HG02798 (cell line): ENCODE measurements at regions not wholly inside any gene's neighbourhood (a gene's known extent, or its start where the extent isn't known, plus 50 kb on each side); places are given as distances from the start of the nearest gene placed in this dataset.

Source experiments
- ATAC-seq: cut with Tn5 transposase; IDR thresholded peaks from one replicate; pipeline ENCODE4 v1.9.1; 2021; ENCODE audit warnings: mild to moderate bottlenecking; ENCODE audit not compliant: unreplicated experiment, poor library complexity

DNA sequence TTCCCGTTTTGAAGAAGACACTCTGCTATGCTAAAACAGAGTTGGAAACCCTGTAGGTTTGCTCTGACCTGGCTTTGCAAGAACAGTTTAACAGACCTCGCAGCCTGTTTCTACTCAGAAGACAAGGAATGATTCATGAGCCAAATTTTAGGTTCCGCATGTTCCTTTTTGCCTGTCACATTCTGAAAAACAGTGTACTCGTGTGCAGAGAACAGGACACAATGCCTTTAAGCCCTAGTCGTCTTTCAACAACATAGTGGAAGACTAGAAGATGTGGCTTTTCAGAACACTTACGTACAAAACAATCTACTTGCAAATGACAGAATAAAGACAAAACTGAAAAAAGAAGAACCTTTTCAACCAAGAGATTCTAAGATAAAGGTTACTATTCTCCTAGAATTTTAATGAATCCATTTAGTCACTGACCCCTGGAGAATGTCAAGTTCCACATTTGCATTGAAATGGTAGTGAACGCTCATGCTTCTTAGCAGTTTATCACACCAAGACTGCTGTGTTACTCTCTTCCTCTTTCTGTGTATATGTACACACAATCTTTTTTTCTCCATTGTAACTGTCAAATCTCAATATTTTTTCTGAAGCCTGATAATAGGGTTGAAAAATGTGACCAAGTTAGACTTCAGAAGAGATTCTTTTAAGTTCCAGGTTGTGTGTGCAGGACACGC lies 220.7 kb upstream of the NRSN1 start:
- no peak for ATAC-seq

DNA sequence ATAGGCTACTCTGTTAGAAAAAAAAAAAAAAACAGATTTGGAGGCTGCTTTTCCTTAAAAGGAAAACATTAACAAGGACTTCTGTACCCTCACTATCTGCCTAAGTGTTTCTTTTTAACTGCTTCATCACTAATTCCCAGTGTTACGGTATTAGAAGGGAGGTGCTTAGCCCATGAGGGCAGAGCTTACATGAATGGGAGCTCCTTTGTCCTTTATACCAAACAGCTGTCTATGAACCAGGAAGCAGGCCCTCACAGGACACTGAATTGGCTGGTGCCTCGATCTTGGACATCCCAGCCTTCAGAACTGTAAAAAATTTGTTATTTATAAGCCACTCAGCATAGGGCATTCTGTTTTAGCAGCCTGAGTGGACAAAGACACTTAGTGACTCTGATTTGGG lies 215.6 kb upstream of the NRSN1 start:
- ATAC-seq = no peak

DNA sequence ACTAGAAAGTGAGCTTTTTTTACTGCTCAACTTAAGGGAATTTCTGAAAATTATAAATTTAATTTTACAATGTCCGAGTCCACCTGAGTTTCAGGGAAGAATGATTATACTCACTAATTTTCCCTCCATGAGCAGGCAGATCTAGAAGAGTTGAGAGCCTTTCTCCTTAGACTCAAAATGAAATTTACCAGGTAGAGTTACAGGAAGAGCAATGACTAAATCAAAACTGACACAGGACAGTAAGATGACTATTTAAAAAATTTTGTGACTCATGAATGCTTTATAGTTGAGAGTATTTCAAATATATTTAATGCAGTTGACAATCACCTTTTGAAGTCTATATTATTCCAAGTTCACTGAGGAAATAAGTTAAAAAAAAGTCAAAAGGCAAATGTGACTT lies 198.1 kb upstream of the NRSN1 start:
- no peak for ATAC-seq

DNA sequence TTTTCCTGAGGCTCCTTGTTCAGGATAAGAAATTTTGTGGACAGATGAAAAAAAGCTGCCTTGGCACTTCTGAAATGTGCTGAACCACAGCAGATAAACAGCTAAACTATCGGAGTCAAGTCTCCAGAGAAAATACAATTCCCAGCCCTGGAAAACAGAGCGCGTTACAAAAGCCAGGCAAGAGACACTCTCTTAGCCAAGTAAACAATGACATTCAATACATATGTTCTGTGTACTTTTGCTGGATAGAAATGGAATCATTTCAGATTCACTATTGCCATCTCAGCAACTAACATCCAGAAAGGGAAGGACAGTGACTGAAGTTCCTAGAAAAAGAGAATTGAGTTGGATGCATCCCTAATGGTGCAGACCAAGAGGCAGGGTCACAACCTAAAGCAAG lies 196.8 kb upstream of the NRSN1 start:
- no peak for ATAC-seq

DNA sequence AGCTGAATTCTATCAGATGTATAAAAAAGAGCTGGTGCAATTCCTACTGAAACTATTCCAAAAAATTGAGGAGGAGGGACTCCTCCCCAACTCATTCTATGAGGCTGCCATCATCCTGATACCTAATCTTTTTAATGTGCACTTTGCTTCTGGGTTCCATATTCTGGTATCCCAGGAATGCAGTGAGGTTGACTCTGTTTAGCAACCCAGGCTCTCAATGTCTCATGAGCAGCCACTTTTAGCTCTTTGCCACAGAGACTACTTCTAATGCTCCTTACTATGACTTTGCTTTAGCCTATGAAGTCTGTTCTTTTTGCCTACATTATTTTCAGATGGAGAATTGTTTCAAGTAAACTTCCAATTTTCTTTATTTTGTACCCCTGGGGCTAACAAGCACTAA lies 185.5 kb upstream of the NRSN1 start:
- no peak for ATAC-seq

DNA sequence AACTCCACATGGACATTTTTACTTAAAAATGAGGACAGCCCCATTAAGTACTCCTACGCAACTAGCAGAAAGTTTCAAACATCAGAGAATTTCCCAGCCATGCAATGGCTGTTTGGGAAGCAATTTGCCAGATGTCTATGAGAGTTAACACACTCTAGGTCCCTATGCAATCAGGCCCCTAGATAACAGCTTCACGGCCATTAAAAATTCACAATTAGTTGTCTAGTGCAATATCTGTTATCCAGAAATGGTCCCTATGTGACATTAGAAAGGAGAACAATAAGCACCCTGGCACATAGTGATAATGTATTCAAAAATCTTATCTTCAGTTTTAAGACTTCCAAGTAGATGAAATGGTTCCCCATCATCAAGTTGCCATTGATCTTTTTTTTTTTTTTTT lies 174.3 kb upstream of the NRSN1 start:
- ATAC-seq = no peak

DNA sequence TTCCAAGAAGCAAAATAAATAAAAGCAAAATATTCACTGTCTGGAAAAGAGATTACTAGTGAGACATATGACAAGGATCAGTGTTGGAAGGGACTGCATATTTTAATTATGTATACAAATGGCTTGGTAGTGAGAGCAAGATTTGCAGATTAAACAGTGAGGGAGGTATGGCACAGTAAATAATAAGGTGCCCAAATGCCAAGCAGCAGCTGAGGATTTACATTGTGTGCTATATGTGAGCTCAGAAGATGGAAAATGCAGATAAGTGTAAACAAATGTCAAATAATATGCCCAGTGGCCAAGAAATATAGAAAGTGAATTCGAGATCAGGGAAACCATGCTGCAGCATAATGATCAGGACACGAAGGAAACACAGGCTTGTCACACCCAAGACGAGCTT lies 173.8 kb upstream of the NRSN1 start:
- no peak for ATAC-seq

DNA sequence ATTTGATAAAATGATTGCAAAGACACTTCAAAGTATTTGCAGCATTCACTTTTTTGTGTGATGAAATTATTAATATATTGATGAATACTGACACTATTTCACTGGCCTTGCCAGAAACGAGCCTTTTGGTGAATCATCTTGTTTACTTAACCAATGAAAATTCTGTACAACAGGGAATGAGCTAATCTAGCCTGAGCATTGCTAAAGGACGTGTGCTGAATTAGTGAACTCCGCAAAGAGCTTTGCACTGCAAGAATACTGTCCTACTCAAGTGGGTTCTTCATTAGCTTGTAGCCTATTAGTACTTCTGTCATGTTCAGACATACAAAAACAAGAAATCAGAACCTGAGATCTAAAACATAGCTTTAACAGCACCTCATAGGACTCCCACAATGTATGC lies 172.0 kb upstream of the NRSN1 start:
- ATAC-seq = no peak

DNA sequence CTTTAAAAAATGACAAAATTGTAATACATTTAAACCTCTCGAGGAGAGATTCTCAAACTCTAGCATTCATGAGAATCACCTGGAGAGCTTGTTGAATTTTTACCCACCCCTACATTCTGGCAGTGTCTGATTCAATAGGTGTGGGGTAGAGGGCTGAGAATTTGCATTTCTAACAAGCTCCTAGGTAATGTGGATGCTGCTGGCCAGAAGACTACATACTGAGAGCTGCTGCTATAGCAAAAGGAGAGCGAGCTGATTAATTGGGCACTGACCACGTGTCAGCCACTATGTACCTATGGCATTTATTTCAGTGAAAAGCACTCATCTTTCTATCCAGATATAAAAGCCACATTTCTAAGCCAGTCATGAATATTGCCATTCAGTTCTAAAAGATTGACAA lies 169.0 kb upstream of the NRSN1 start:
- ATAC-seq = no peak

DNA sequence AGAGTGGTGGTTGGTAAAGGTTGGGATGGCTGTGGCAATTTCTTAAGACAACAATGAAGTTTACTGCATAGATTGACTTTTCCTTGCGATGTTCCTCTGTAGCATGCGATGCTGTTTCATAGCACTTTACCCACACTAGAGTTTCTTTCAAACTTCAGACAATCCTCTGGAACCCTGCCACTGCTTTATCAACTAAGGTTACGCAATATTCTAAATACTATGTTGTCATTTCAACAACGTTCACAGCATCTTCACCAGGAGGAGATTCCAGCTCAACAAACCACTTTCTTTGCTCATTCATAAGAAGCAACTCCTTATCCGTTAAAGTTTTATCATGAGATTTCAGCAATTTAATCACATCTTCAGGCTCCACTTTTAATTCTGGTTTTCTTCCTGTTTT lies 161.2 kb upstream of the NRSN1 start:
- no peak for ATAC-seq

DNA sequence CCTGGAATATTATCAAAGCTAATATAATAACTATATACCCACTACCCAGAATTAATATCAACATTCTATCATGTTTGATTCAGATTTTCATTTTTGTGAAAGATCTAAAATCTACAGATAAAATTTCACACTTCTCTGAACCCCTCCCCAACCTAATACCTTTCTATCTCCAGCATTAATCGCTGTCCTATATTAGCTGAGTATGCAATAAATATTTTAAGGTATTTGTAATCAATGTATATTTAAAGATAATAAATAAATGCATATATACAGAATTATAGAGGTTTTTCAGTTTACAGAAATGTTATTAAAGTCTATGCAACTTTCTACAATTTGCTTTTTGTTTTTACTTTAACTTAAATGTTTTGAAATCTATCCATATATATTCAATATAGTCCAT lies 156.7 kb upstream of the NRSN1 start:
- ATAC-seq = no peak

DNA sequence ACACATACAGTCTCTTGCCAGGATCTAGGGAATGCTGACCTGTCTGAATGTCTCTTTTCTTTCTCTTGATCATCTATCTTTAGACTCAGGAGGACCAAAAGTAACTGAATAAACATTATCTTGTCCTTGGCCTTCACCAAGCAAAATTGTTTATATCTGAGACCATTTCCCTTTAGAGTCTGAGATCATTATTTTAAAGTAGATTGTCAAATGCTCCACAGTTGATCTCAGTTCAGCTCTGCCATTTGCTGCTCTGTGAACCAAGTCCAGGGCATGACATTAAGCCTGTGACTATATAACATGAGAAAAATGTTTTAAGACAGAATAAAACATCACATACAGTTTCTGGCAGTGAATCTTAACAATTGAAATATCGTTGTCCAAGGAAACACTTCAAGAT lies 148.3 kb upstream of the NRSN1 start:
- ATAC-seq = no peak

DNA sequence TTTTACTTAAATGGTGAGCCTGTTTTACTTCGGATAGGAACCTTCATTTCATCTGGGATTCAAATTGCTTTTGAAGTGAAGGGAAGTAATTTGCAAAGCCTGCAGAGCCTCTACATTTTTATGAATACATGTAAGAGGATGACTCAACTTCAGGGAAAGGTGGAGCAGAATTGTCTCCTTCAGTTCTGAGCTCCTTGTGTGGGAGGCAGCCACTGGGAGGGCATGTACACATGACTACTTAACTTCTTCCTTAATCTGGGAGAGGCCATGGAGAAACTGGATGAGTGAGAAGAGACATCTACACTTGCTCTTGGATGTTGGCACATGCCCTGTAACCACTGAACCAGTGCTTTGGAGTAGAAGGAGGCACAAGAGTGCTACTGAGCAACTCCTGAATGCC lies 145.1 kb upstream of the NRSN1 start:
- no peak for ATAC-seq

DNA sequence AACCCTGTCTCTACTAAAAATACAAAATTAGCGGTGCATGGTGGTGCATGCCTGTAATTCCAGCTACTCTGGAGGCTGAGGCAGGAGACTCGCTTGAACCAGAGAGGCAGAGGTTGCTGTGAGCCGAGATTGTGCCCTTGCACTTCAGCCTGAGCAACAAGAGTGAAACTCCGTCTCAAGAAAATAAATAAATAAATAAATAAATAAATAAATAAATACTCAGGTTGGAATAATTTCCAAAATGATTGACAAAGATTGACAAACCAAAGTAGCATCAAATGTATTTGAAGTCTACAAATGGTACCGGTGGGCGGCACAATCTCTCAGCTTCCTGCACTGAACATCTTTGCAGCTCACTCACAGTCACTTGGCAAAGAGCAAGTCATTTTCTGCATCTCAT lies 144.1 kb upstream of the NRSN1 start:
- no peak for ATAC-seq

DNA sequence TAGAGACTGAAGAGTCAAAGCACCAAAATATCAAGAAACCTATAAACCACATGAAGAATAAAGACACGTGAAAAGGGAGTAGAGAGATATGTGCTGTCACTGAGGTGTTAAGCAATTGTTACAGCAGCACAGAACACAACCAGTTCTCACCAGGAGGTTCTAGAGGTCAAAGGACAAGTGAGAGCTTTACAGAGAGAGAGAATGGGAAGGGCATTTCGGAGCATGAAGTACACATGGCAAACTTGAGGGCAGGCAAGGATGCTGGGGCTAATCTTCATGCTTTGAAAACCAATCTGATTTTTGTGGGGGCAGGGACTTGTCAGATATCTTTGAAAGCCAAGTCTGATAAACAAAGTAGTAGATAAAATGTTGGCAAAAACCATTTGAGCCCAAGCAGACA lies 142.3 kb upstream of the NRSN1 start:
- ATAC-seq = no peak

DNA sequence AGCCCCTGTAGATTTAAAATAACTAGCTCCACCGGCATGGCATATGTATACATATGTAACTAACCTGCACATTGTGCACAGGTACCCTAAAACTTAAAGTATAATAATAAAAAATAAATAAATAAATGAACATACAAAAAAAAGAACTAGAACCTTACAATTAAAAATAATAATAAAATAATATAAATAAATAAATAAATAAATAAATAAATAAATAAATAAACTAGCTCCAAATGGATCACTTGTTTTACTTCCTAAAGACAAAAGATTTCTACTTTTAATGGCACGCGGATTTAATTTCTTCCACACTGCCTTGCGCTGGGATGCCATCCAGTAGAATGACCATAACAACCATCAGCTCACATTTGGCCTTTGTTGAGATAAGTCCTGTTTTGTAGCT lies 141.0 kb upstream of the NRSN1 start:
- no peak for ATAC-seq

DNA sequence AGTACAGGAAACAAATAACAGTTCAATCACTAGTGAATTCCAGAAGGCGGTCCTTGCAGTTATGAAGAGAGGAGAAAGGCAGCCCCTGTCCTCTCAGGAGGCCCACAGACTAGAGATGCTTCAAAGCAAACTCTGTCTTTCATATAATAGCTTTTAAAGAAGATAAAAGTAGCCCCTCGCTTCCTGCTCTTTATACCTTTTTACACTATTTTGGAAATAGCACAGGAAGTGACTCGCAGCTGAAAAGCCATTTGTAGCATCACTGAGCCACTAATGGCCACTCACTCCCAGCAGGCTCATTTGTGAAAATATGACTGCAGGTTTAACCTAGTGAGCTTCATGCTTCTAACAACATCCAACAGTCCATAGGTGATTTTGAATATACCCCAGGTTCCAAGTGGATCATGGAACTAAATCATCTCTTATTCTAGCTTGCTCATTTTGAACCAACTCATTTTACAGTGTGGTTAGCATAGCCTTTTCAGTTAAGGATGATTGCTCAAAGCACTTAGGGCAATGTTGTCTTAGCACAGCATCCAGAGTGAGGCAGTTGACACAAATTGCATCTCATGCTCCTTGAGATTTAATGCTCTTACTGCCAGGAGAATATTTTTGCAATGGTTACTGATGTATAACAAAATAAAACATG lies 136.0 kb upstream of the NRSN1 start:
- no peak for ATAC-seq

DNA sequence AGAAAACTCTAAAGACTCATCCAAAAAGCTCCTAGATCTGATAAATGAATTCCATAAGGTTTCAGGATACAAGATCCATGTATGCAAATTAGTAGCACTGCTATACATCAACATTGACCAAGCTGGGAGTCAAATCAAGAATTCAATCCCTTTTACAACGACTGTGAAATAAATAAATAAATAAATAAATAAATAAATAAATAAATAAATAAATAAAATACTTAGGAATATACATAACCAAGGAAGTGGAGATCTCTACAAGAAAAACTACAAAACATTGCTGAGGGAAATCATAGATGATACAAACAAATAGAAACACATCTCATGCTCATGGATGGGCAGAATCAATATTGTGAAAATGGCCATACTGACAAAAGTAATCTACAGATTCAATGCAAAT lies 132.0 kb upstream of the NRSN1 start:
- ATAC-seq = no peak

DNA sequence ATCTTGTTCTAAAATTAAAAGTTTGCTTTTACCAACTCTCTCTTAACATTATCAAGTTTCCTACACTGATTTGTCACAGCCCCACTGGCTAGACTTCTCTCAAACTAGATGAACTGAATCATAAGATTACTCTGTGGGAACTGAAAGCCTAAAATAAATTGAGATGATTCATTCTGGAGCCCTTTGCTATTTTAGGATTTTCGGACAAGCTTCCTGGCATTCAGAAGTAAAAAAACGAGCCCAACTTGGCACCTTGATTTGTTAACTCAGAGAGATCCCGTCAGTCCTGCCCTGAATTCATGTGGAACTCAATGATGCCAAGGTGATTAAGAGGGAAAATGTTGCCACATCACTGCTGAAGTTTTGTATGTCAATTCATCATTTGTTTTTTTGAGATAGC lies 122.0 kb upstream of the NRSN1 start:
- no peak for ATAC-seq

DNA sequence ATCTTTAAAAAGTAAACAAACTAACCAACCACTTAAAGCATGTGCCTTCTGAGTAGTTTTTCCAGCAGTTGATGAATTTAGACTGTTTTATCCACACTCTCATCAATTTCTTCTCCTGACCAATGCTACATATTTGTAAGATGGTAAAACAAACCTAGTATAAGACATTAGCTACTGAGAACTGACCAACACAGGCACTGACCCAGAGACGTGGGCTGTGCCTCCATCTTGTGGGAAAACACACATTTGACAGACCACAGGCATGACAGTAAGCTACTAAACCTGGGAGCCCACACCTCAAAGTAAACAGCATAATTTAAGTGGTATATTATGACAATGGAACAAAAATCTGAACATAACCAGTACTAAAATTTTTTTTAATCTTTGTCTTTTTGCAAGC lies 121.4 kb upstream of the NRSN1 start:
- no peak for ATAC-seq

DNA sequence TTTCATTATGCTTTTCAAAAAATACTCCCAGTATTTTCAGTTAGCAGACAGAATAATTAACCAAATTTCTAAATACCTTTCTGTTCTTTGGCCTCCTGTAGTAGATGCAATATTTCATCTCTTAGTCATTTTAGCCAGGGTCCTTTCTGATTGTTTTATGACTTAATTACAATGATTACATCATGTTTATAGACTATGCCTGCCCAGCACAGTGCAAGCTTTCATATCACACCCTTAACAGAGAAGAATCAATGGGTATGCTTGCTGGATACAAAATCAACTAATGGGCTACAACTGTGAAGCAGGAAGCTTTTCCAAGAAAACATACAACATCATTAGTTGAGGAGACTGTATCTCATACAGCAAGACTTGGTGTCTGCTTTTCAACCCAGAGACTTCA lies 119.8 kb upstream of the NRSN1 start:
- ATAC-seq = no peak

DNA sequence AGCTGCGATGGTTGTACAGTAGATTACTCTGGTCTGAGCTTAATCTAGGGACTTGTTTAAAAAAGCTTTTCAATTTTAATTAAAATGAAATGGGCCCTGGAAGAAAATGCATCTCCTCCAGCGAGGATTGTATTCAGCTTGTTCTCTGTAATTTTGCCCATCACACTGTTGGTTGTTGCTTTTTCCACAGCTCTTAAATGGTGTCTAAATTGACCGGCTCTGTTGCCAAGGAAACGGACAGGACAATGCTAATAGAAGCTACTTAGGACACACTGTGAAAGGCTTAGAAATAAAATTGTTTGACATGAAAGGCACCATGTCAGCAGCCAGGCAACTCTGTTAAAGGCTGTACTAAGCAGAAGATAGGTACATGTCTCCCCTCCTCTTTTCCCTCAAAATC lies 116.7 kb upstream of the NRSN1 start:
- ATAC-seq = no peak

DNA sequence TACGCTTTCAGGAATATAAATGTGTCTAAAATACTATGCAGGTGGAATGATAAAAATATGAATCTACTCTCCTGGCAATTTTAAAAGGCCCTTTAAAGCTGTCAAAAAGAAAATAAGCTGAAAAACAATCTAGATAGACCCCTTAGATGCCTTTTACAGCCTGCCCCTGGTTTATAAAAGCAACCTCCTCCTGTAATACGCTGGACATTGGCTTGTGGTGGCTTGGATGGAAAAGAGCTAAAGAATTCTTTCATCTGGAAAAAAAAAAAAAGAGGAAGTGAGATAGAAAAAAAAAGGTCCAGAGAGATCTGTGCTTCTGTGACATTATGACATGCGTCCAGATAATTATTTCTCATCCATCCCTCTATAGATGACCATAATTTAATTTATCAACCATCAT lies 115.9 kb upstream of the NRSN1 start:
- no peak for ATAC-seq
